ENCODE measurements at regions not wholly inside any gene's neighbourhood (a gene's known extent, or its start where the extent isn't known, plus 50 kb on each side); places are given as distances from the start of the nearest gene placed in this dataset.

- TF ChIP-seq POLR2A (IDR thresholded peaks at IDR 0.05; ENCODE audit: low read depth, low read length), result no peak
- FAIRE-seq, result no peak
- DNase-seq (ENCODE audit: insufficient read length, low spot score), result no peak
These were observed 82.8 kb upstream of the HAAO start for GRCh38 chr2:42874949-42875801.

GRCh38 chr2:42872721-42873120 is 80.3 kb upstream of the HAAO start:
- DNase-seq (ENCODE audit: insufficient read length, low spot score) (no peak), FAIRE-seq (no peak)
- TF ChIP-seq POLR2A (IDR thresholded peaks at IDR 0.05; ENCODE audit: low read depth, low read length), result no peak

GRCh38 chr2:42871372-42871771 is 79.0 kb upstream of the HAAO start:
- no peak for DNase-seq (ENCODE audit: insufficient read length, low spot score)
- no peak for TF ChIP-seq POLR2A (IDR thresholded peaks at IDR 0.05; ENCODE audit: low read depth, low read length)
- no peak for FAIRE-seq

GRCh38 chr2:42868874-42869273 is 76.5 kb upstream of the HAAO start:
- no peak for TF ChIP-seq POLR2A (IDR thresholded peaks at IDR 0.05; ENCODE audit: low read depth, low read length)
- no peak for DNase-seq (ENCODE audit: insufficient read length, low spot score)
- no peak for FAIRE-seq

GRCh38 chr2:42868096-42868495 is 75.7 kb upstream of the HAAO start:
- TF ChIP-seq POLR2A (IDR thresholded peaks at IDR 0.05; ENCODE audit: low read depth, low read length), result no peak
- DNase-seq (ENCODE audit: insufficient read length, low spot score), result no peak
- no peak for FAIRE-seq

- FAIRE-seq, result no peak
- no peak for TF ChIP-seq POLR2A (IDR thresholded peaks at IDR 0.05; ENCODE audit: low read depth, low read length)
- no peak for DNase-seq (ENCODE audit: insufficient read length, low spot score)
These were observed 75.0 kb upstream of the HAAO start for GRCh38 chr2:42867093-42868065.

- no peak for DNase-seq (ENCODE audit: insufficient read length, low spot score)
- TF ChIP-seq POLR2A (IDR thresholded peaks at IDR 0.05; ENCODE audit: low read depth, low read length), result no peak
- no peak for FAIRE-seq
These were observed 73.8 kb upstream of the HAAO start for GRCh38 chr2:42865884-42866881.

GRCh38 chr2:42864641-42865280 is 72.4 kb upstream of the HAAO start:
- no peak for DNase-seq (ENCODE audit: insufficient read length, low spot score)
- TF ChIP-seq POLR2A (IDR thresholded peaks at IDR 0.05; ENCODE audit: low read depth, low read length), result no peak
- no peak for FAIRE-seq

GRCh38 chr2:42864222-42864621 is 71.8 kb upstream of the HAAO start:
- FAIRE-seq, result no peak

GRCh38 chr2:42863751-42864150 is 71.4 kb upstream of the HAAO start:
- DNase-seq (ENCODE audit: insufficient read length, low spot score), result no peak
- FAIRE-seq, result no peak
- TF ChIP-seq POLR2A (IDR thresholded peaks at IDR 0.05; ENCODE audit: low read depth, low read length), result no peak

More at GRCh38 chr2:42864222-42864621, 71.8 kb upstream of the HAAO start:
- no peak for TF ChIP-seq POLR2A (IDR thresholded peaks at IDR 0.05; ENCODE audit: low read depth, low read length)
- no peak for DNase-seq (ENCODE audit: insufficient read length, low spot score)

GRCh38 chr2:42863320-42863719 is 70.9 kb upstream of the HAAO start:
- DNase-seq (ENCODE audit: insufficient read length, low spot score) (no peak), FAIRE-seq (no peak)
- TF ChIP-seq POLR2A (IDR thresholded peaks at IDR 0.05; ENCODE audit: low read depth, low read length), result no peak

- DNase-seq (ENCODE audit: insufficient read length, low spot score) (no peak), FAIRE-seq (no peak)
- no peak for TF ChIP-seq POLR2A (IDR thresholded peaks at IDR 0.05; ENCODE audit: low read depth, low read length)
These were observed 70.3 kb upstream of the HAAO start for GRCh38 chr2:42862669-42863185.

GRCh38 chr2:42861321-42861720 is 68.9 kb upstream of the HAAO start:
- FAIRE-seq (no peak), DNase-seq (ENCODE audit: insufficient read length, low spot score) (no peak)

More at GRCh38 chr2:42861321-42861720, 68.9 kb upstream of the HAAO start:
- TF ChIP-seq POLR2A (IDR thresholded peaks at IDR 0.05; ENCODE audit: low read depth, low read length), result no peak

Measured in H54 (cell line).